Stimulated activated CD8-positive, alpha-beta memory T cell treated with anti-CD3 and anti-CD28 coated beads, Interleukin-7, amount 100 ng/mL, for 48 hours (primary cell): ENCODE measurements at regions not wholly inside any gene's neighbourhood (a gene's known extent, or its start where the extent isn't known, plus 50 kb on each side); places are given as distances from the start of the nearest gene placed in this dataset.

Experiments used
- DNase-seq, 2 donors: peaks; one replicate each; pipeline ENCODE4 v3.0.0-alpha.2; 2020; ENCODE audit warnings: low read depth in 1 of 2; ENCODE audit errors: extremely low read depth in 1 of 2

DNA sequence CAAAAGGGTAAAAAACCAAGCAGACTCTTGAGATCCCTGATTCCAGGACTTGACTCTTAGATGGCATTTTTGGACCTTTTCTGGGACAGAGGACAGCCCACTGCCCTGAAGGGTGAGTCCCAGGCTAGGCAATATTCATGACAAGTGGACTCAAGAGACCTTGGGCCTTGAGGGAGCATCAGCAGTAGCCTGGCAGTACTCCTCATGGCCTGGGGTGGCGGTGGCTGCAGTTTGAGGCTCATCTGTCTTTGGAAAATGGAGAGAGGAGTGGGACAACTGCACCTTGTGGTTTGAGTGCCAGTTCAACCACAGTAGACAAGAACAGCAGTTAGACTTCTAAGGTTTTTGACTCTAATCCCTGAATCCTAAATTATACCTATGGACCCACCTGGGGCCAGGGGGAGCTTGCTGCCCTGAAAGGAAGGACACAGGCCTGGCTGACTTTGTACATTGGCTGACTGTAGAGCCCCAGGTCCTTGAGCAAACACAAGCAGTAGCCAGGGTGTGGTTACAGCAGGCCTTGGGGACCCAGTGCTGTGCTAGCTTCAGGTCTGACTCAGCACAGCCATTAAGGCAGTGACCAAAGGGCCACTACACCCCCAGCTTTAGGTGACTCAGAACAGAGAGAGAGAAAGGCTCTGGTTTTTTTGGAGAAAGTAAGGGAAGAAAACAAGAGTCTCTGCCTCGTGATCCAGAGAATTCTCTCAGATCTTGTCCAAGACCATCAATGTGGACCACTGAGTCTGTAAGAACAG is 1023.2 kb downstream of the KCNT2 start:
- no peak for DNase-seq

DNA sequence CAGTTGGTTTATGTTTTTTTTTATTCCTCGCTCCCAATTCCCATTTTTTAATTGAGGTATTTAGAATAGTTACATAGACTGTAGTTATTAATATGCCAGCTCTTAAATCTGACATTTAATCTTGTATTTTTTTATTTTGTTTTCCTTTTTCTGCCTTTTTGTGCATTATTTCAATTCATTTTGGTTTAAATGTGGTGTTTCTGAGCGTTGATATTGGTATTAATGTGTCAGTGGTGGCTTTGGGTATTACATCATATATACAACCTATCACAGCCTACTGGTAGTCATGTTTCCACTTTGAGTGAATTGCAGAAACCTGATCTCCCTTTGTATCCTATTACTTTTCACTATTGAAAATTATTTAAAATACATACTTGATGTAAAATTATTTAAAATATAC is 1027.3 kb downstream of the KCNT2 start:
- DNase-seq = no peak

DNA sequence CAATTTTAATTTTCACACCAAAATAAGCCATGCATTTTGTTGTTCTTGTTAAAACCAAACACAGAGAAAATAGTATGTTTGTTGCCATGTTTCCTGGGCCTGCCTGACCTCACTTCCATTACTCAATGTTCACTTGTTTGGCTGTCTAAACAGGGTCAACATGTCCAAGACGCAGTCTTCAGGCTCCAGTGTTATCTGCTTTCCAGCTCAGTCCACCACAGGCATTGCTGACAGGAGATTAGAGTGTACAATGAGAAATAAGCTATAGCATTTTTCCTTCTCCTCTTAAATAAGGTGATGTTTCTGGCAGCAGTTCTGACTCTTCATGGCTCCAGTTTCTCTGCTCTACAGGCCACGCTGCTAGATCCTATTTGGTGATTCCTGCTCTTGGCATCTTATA is 1030.5 kb downstream of the KCNT2 start:
- no peak for DNase-seq

DNA sequence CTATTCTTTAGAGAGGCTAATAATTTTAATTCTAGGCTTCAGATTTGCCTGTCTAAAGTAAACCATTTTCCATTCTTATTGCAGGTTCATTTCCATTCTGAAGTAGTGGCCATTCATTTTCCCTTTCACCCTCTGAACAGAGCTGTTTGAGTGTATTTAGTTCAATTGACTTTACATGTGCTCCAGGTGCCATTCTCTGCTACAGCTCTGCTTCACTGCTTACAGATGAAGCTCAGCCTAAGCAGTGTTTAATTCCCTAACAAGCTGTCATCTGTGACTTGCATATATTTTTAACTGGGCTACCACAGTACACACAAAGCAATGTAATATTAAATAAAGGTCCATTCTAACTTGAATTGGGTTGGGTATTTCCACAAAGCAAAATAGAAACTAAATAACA is 1031.6 kb downstream of the KCNT2 start:
- no peak for DNase-seq

DNA sequence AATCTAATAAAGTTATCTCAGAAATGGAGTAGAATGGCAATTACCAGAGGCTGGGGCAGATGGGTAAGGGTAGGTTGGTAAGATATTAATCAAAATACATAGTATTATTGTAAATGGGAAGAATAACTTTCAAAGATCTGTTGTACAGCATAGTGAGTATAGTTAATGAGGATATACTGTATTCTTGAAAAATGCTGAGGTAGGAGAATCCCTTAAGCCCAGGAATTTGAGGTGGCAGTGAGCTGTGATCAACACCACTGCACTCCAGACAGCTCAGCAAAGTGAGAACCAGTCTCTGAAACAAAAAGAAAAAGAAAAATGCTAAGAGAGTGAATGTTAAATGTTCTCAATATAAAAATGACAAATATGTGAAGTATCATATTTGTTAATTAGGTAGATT is 1033.7 kb downstream of the KCNT2 start:
- DNase-seq = no peak

DNA sequence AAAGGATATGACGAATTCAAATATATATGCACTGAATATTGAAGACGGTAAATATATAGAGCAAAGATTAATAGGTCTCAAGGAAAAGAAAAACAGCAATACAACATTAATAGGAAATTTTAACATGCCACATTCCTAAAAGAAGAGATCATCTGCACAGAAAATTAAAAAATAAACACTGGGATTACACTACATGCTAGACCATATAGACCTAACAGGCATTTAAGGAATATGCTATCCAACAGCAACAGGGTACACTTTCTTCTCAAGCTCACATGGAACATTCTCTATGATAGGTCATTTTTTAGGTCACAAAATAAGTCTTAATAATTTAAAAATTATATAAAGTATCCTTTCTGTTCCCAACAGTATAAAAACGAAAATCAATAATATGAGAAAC is 1038.3 kb downstream of the KCNT2 start:
- no peak for DNase-seq

DNA sequence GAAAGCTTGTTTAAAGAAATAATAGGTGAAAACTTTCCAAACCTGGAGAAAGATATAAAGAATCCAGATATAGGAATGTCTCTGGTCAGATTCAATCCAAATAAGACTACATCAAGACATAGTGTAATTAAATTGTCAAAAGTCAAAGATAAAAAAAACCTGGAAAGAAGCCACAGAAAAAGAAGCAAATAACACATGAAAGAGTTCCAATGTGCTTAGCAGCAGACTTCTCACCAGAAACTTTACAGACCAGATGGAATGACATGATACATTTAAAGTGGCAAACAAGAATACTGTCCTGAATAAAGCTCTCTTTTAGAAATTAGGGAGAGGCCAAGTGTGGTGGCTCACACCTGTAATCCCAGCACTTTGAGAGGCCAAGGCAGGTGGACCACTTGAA is 1039.9 kb downstream of the KCNT2 start:
- no peak for DNase-seq

DNA sequence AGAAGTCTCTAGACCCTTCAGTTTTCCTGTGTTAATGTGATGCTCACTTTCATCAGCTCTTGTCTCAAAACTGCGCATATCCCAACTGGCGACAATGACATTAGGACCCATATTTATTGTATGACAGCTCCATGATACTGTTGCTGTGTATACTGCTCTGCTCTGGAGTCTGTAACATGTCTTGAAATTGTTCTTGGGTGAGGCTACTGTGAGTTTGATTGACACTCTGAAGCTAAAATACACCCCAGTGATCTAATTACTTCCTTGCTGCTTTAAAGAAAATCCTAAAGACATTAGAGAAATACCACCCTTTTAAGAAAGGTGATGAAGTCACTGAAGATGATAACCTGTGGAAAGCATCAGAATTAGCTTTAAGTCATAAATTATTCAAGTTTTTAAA is 1046.2 kb downstream of the KCNT2 start:
- no peak for DNase-seq

DNA sequence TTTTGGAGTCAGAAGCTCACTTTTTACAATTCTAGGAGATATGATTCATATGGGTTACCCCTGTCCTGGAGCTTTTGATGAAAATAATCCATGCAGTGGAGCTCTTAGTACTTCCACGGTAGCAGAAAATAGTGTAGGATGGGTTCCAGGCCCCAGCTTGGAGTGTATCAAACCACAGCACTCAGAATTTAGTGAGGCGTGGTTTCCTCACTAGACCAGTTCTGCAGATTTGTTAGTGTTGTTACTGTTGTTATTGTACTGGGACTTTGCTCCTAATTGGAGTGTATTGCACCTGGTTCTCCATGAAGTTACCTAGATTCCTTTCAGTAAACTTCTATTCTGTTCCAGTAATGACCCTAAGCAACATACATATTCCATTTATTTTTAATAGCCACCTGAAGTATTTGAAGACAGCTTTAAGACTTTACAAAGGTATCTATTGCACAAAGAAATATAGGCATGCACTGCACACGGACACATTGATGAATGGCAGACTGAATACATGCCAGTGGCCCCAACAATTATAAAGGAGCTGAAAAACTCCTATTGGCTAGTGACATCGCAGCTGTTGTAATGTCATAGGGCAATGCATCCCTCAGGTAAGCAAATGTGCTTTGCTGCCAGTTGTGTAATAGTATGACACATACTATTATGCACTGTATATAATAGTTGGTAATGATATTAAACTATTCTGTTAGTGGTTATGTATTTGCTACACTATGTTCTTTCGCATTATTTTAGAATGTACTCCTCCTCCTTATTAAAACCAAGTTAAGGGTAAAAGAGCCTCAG is 1058.0 kb downstream of the KCNT2 start:
- no peak for DNase-seq

DNA sequence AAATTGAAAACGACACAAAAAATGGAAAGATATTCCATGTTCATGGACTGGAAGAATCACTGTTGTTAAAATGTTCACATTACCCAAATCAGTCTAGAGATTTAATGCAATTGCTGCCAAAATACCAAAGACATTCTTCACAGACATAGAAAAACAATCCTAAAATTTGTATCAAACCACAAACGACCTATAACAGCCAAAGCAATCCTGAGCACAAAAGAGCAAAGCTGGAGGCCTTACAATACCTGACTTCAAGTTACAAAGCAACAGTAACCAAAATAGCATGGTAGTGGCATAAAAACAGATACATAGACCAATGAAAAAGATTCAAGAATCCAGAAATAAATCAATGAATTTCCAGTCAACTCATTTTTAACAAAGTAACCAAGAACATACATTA is 1077.3 kb downstream of the KCNT2 start:
- DNase-seq = no peak

DNA sequence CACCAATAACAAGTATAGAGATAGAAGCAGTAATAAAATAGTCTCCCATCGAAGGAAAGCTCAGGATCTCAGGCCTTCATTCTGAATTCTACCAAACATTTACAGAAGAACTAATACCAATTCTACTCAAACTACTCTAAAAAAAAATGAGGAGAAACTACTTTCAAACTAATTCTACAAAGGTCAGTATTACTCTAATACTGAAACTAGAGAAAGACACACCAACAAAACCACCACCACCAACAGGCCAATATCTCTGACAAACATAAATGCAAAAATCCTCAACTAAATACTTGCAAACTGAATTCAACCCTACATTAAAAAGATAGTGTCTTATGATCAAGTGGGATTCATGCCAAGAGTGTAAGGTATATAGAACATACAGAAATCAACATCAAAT is 1078.4 kb downstream of the KCNT2 start:
- no peak for DNase-seq

DNA sequence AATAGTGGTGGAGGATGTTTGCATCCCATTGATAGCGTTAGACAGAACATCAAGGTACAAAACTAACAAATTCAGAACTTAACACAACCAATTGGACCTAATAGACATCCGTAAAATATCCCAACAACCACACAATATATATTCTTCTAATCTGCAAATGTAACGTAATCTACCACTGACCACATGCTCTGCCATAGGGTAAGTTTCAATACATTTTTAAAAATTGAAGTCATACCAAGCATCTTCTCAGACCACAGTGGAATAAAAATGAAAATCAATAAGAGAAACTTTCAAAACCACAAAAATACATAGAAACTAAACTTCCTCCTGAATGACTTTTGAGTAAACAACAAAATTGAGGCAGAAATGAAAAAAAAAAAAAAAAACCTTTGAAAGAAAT is 1087.5 kb downstream of the KCNT2 start:
- no peak for DNase-seq

DNA sequence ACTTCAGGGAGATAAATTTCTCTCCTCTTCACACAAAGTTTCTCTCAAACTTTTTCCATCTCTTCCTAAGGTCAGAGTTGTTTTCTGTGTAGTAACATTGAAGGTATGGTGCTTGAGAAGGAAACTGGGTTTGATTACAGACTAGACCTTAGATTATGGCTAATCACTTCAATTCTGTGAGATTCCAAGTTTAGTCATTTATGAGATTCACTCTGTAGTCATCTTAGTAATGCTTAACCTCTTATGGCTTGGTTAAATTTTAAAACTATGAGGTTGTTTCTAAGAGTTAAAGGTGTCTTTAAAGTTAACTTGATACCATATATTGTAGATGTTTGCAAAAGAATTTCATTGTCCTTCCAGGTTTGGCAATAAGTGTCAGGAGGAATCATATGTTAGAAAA is 1092.2 kb downstream of the KCNT2 start:
- DNase-seq = no peak

DNA sequence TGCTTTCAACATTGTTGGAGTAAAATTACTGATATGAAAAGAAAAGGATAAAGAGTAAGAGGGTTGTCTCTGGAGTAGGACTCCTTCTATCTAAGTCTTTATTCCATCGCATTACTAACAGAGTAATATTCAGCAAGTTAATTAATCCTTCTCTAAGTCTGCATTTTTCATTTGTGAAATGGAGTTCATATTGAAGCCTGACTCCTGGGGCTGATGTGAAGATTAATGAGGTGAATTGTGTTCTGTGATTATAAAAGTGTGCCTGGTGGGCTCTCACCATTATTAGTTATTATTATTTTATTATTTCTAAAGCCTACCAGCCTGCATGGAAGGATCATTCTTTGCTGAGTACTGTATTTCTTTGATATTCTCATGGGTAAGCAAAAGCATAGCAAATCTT is 1096.7 kb downstream of the KCNT2 start:
- DNase-seq = no peak

DNA sequence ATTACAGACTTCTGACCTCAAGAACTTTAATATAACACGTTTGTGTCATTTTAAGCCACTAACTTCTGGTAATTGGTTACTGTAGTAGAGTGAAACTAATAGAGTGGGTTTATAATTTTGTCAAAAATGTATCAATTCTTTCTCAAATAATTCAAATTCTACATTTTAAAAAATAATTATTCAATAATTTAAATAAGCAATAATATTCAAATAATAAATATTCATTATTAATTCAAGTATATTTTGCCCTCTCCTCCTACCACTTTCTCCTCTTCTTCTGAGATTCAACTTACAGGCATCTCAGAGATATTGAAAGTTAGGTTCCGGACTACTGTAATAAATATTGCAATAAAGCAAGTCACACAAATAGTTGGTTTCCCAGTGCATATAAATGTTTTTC is 1107.1 kb downstream of the KCNT2 start:
- DNase-seq = no peak

DNA sequence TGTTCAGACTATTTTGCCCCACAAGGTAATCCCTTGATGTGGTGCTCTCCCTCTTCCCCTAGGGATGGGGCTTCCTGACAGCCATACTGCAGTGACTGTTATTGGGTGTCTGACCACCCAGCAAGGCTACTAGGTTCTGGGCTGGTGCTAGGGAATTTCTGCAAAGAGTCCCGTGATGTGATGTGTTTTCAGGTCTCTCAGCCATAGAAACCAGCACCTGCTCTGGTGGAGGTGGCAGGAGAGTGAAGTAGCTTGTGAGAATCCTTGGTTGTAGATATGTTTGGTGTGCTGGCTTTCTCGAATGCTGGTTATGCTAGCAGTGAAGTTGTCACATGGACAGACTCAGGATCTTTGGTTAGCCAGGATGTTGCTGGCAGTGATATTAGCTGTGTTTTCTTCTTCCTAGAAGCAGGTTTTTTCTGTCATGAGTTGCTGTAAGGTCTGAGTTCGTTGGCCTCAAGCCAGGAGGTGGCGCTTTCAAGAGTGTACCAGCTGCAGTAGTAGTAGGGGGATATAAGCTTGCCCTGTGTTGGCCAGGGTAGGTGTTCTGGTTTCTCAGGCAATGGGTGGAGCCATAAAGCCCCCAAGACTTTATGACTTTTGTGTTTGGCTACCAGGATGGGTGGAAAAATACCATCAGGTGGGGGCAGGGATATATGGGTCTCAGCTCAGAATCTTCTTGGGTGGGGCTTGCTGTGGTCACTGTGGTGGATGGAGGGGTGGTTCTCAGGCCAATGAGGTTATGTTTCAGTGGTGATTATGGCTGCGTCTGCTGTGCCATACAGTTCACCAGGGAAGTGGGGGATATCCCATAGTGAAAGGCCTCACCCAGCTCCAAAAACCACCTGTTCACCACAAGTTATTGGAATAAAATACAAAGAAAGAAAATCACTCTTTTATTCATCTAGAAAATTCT is 1112.3 kb downstream of the KCNT2 start:
- DNase-seq = no peak

DNA sequence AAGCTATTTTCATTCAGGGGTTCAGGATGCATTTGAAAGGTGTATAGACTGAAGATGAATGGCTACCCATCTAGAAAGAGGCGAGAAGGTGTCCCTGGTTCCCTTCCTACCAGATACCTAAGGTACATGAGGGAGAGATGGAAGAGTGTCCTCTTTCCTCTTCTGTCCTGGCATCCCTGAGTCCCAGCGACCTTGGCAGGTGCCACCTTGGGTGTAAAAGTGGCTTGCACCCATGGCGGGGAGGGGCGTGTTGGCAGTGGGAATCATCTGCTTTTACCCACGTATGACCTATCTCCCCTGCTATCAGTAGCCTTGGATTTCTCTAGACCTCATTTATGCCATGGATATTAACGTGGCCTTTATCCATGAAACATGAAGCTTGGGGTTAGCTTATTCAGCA is 1126.1 kb downstream of the KCNT2 start:
- no peak for DNase-seq

DNA sequence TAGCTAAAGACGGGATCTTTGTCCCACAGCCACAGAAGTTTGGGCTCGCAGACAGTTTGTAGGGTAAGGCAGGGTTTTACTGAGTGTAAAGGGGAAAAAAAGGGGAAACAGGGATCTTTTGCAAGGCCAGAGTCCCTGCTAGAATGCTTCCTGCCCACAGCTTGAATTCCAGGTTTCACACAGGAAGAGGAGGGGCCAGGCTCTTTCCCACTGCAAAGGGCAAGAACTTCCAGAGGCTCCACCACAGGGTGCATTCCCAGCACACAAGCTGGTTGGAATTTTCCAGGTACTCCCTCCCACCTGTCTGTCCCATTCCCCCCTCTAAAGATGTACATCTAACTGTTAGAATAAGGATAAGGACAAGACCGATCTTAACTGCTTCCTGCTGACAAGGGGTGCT is 1126.9 kb downstream of the KCNT2 start:
- DNase-seq = no peak

DNA sequence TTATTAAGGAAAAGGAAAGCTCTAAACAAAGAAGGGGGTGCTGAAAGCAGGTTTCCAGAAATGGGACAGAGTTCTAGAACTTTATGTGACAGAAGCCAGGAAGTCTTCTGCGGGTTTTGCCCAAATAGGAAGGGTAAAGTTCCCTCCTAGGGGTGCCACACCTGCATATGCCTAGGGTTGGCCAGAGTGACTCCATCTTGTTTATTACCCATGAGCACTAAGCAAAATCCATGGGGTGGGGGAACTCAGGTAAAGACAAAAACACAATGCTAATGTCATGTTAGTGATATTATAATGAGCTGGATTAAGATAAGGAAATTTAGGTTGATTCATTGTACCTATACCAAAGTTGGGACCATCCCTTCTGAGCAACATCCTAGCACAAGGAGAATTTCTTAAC is 1132.7 kb downstream of the KCNT2 start:
- no peak for DNase-seq

DNA sequence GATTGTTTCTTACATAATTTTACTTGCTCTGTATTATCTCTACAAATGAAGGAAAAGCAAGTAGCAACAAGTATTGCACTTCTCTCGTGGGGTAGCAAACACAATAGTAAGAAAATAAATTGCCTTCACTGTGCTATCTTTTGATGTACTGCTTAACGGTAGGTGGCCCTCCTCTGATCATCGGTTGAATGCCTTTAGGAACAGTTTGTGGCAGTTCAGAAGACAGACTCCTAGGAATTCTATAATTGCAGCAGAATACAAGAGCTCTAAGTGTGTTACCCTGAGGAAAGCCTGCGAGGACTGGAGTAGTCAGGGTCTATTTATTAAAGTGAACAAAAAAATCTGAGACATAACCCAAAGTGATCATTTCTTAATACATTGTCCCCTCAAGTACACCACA is 1135.9 kb downstream of the KCNT2 start:
- DNase-seq = no peak

DNA sequence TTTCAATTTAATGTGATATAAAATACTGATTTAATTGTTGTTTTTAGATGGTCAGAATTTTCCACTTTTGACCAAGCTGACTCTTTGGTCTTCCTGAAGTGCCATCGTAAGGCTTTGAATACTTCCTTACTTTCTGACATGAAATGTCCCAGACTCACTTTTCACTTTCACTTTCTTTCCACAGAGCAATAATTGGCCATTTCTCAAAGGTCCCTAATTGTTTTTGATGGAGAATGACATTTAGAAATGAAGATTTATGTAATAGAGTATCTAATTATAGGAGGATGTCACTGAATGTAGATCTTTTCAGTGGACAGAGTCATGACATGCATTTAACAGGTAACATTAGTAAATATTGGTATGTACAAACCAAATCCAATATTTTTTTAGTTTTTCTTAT is 1141.6 kb downstream of the KCNT2 start:
- DNase-seq = no peak

DNA sequence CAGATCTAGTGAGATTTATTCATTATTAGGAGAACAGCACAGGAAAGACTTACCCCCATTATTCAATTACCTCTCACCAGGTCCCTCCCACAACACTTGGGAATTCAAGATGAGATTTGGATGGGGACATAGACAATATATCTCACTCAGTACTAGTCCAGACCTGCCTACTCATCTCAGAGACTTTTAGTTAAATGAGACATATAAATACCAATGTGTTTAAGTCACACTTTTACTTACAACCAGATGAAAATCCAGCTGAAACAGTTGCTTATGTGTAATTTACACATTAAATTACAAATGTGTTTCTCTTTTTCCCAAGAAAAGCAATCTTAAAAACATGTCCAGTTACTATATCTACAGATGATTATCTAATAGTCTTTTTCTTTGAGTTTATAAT is 1145.6 kb downstream of the KCNT2 start:
- no peak for DNase-seq
